ENCODE measurements at regions not wholly inside any gene's neighbourhood (a gene's known extent, or its start where the extent isn't known, plus 50 kb on each side); places are given as distances from the start of the nearest gene placed in this dataset.

GRCh38 chr5:67346611-67347010, 150.0 kb upstream of the CD180 start:
- TF ChIP-seq CTCF (IDR thresholded peaks at IDR 0.05), result no peak
- no peak for TF ChIP-seq POLR2A (IDR thresholded peaks at IDR 0.05)
- no peak for TF ChIP-seq EP300 (IDR thresholded peaks at IDR 0.05)
